Chondrocyte (in vitro differentiated cells): ENCODE measurements at regions not wholly inside any gene's neighbourhood (a gene's known extent, or its start where the extent isn't known, plus 50 kb on each side); places are given as distances from the start of the nearest gene placed in this dataset.

ENCODE experiments used
- DNase-seq: peaks from one replicate; pipeline ENCODE4 v3.0.0; 2021; ENCODE audit warnings: mixed read lengths, low spot score
- H3K27ac Mint-ChIP-seq: one replicate; pipeline ENCODE4 v1.8.0; 2021; ENCODE audit warnings: mild to moderate bottlenecking, moderate library complexity, mixed read lengths; ENCODE audit not compliant: unreplicated experiment
- H3K27me3 Mint-ChIP-seq: 2 replicates; pipeline ENCODE4 v1.8.0; 2021; ENCODE audit warnings: low read depth, mixed read lengths
- H3K36me3 Mint-ChIP-seq: 2 replicates; pipeline ENCODE4 v1.8.0; 2021; ENCODE audit warnings: low read depth, mixed read lengths
- H3K4me1 Mint-ChIP-seq: 2 replicates; pipeline ENCODE4 v1.8.0; 2021; ENCODE audit warnings: low read depth, mild to moderate bottlenecking, mixed read lengths
- H3K4me3 Mint-ChIP-seq: one replicate; pipeline ENCODE4 v1.8.0; 2021; ENCODE audit warnings: mild to moderate bottlenecking, moderate library complexity, mixed read lengths; ENCODE audit not compliant: unreplicated experiment
- H3K9me3 Mint-ChIP-seq: 2 replicates; pipeline ENCODE4 v1.8.0; 2021; ENCODE audit warnings: low read depth, mixed read lengths
- CTCF ChIP-seq: fragments of 200-600 bp; sonication (generic); IDR thresholded peaks from 2 replicates; pipeline ENCODE4 v1.5.0; 2021; ENCODE audit warnings: antibody characterized with exemption, mild to moderate bottlenecking, moderate library complexity

GRCh38 chr9:115956371-115956770 is 197.2 kb upstream of the PAPPA start:
- peaks cover 14% of the 10 kb centered on the region for H3K4me1 Mint-ChIP-seq
- peaks cover 5% of the 10 kb centered on the region for H3K9me3 Mint-ChIP-seq
- DNase-seq, result no peak
- no peaks in the 10 kb centered on the region for H3K27me3 Mint-ChIP-seq
- TF ChIP-seq CTCF, result no peak
- peaks cover 2% of the 10 kb centered on the region for H3K36me3 Mint-ChIP-seq
- no peak overlapping the region for H3K27ac Mint-ChIP-seq
- H3K4me3 Mint-ChIP-seq, result no peak overlapping the region

- H3K36me3 Mint-ChIP-seq, result peaks cover 4% of the 10 kb centered on the region
- no peak overlapping the region for H3K4me3 Mint-ChIP-seq
- H3K4me1 Mint-ChIP-seq, result peaks cover 11% of the 10 kb centered on the region
- no peaks in the 10 kb centered on the region for H3K27me3 Mint-ChIP-seq
- TF ChIP-seq CTCF, result no peak
- peaks cover 7% of the 10 kb centered on the region for H3K9me3 Mint-ChIP-seq
- DNase-seq, result no peak
- no peak overlapping the region for H3K27ac Mint-ChIP-seq
These were observed 196.0 kb upstream of the PAPPA start for GRCh38 chr9:115957585-115957984.

- Mint-ChIP-seq H3K4me1 (peaks cover 4% of the 10 kb centered on the region), H3K36me3 (peaks cover 4% of the 10 kb centered on the region), H3K27me3 (no peaks in the 10 kb centered on the region), H3K4me3 (no peak overlapping the region), H3K9me3 (peaks cover 13% of the 10 kb centered on the region), H3K27ac (no peak overlapping the region)
- no peak for TF ChIP-seq CTCF
- DNase-seq, result no peak
These were observed 188.8 kb upstream of the PAPPA start for GRCh38 chr9:115964710-115965347.

GRCh38 chr9:115966660-115967059 is 186.9 kb upstream of the PAPPA start:
- Mint-ChIP-seq H3K4me3 (no peak overlapping the region), H3K9me3 (peaks cover 6% of the 10 kb centered on the region), H3K36me3 (no peaks in the 10 kb centered on the region), H3K4me1 (peaks cover 13% of the 10 kb centered on the region), H3K27me3 (no peaks in the 10 kb centered on the region), H3K27ac (no peak overlapping the region)
- TF ChIP-seq CTCF, result no peak
- no peak for DNase-seq

- H3K27ac Mint-ChIP-seq, result no peak overlapping the region
- peaks cover 8% of the 10 kb centered on the region for H3K9me3 Mint-ChIP-seq
- TF ChIP-seq CTCF, result no peak
- no peak overlapping the region for H3K4me3 Mint-ChIP-seq
- peaks cover 34% of the 10 kb centered on the region for H3K4me1 Mint-ChIP-seq
- no peaks in the 10 kb centered on the region for H3K27me3 Mint-ChIP-seq
- H3K36me3 Mint-ChIP-seq, result no peaks in the 10 kb centered on the region
- no peak for DNase-seq
These were observed 184.5 kb upstream of the PAPPA start for GRCh38 chr9:115969096-115969495.
